OCI-LY7 (cell line): ENCODE measurements at regions not wholly inside any gene's neighbourhood (a gene's known extent, or its start where the extent isn't known, plus 50 kb on each side); places are given as distances from the start of the nearest gene placed in this dataset.

Experiments used
- EZH2phosphoT487 ChIP-seq: fragments of 200-600 bp; sonication (generic); IDR thresholded peaks from 2 replicates; pipeline ENCODE4 v1.6.1; 2018; ENCODE audit warnings: low read depth, borderline replicate concordance, mild to moderate bottlenecking, mixed run types, antibody characterized with exemption, low read length, moderate library complexity, mixed read lengths
- TF ChIP-seq, protein P1 (sequence below): fragments of 200-600 bp; sonication (generic); conservative IDR thresholded peaks from 2 replicates; pipeline ENCODE4 v1.5.1; 2014; ENCODE audit warnings: mild to moderate bottlenecking, antibody characterized with exemption, low read length, moderate library complexity, mixed read lengths

DNA sequence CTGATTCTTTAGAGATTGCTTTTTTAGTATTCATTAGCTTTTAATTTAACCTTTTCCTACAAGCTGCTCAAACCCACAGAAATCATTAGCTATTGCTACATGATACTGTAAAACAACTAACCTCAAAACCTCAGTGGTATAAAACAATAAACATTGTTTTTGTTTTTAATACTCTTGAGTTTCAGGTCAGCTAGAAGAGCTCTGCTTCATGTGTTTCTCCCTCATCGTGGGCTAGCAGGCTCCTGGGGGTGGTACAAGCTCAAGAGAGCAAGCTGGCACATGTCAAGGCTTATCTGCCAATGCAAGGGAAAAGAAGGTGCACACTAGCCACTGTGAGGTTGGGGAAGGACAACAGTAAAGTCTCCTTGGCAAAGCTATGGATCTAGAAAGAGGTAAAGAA lies 232.9 kb upstream of the PHF14 start:
- TF ChIP-seq, protein P1, sequence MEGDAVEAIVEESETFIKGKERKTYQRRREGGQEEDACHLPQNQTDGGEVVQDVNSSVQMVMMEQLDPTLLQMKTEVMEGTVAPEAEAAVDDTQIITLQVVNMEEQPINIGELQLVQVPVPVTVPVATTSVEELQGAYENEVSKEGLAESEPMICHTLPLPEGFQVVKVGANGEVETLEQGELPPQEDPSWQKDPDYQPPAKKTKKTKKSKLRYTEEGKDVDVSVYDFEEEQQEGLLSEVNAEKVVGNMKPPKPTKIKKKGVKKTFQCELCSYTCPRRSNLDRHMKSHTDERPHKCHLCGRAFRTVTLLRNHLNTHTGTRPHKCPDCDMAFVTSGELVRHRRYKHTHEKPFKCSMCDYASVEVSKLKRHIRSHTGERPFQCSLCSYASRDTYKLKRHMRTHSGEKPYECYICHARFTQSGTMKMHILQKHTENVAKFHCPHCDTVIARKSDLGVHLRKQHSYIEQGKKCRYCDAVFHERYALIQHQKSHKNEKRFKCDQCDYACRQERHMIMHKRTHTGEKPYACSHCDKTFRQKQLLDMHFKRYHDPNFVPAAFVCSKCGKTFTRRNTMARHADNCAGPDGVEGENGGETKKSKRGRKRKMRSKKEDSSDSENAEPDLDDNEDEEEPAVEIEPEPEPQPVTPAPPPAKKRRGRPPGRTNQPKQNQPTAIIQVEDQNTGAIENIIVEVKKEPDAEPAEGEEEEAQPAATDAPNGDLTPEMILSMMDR = no peak
- no peak for TF ChIP-seq EZH2phosphoT487
